ENCODE measurements at regions not wholly inside any gene's neighbourhood (a gene's known extent, or its start where the extent isn't known, plus 50 kb on each side); places are given as distances from the start of the nearest gene placed in this dataset.
"Not testable (repeated sequence)": the region's sequence is repeated elsewhere in the genome, so short reads cannot be mapped to it uniquely, and the experiment has no call there.

DNA sequence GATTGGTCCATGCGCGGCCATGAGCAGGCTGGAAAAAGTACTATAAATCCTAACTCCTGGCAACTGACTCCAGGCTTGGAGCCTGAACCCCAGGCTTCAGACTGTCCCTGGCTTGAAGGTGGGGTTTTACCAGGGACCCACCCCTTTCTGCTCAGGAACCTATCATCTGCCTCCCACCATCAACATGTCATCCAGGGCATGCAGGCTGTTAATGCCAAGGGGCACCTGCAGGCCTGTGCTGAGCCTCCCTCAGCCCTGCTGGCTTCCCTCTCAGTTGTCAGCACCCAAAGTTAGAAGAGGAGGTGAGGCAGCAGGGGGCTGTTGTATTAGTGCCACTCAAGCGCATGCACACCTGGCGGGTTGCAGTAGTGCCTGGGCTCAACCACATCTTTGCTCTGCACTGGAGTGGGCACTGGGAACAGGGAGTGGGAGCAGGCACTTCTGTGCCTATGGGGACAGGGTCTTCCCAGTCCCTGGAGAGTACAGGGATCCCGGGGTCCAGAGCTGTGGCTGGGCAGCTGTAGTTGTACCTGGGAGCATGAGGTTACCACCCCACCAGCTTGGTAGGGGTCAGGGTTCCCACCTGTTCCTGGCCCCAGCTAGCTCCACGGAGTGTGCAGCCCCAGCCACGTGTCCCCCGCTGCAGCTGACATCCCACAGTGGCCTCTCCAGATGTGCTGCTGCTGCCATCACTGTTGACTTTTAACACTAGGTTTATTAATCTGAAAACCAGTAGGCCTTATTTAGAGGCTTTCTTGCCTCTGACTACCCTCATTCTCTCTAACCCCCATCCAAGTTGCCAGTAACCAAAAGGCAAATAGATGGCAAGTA lies 306.2 kb upstream of the RIOK2 start:
- no peak for DNase-seq

DNA sequence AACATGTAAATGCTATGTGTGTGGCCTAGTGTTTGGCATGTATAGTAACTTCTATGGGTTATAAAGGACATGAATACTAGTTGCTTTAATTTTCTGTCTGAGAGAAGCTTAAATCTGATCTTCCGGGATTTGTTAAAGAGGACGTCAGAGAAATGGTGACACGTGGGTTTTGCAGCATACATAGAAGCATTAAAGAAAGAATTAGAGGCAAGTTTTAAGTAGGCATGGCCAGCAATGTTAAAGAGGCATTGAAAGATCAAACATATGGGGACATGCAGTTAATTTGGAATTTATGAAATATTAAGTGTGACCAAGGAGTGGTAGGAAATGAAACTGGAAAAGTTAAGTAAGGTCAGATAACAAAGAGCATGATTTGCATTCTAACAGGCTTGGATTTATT lies 311.4 kb upstream of the RIOK2 start:
- DNase-seq = no peak

DNA sequence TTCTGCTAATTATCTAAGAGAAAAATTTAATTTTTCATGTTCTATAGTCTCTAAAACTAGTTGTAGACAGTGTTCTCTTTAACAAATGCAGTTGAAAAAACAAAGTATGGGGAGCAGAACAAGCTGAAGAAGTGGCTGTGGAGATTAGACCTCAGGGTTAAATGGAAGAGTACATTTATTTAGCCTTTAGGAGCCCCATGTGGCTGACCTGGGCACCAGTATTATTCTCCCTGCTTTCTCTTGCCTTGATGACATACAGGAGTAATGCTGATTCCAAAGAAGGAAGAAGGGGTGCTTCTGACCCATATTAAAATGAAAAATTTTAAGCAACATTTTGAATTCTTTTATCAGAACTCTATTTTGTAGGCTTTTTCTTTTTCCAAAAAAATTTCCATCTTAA lies 312.3 kb upstream of the RIOK2 start:
- no peak for DNase-seq

DNA sequence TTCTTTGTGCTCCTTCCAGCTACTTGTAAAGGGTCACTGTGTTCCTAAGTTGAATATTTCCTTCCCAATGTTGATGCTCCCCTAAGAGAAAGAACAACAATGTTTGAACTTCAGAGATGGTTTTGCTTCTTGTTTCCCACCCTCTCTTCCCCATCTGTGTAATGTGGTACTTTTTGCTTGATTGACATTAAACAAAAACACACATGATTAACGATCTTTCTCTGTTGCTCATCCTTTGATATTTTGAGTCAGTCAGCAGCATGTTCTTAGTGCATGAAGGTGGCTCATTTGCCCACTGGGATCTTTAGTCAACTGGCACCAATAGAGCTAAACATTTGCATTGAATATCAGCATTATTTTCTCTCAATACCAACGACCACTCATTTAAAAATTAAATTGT lies 313.0 kb upstream of the RIOK2 start:
- DNase-seq = no peak

DNA sequence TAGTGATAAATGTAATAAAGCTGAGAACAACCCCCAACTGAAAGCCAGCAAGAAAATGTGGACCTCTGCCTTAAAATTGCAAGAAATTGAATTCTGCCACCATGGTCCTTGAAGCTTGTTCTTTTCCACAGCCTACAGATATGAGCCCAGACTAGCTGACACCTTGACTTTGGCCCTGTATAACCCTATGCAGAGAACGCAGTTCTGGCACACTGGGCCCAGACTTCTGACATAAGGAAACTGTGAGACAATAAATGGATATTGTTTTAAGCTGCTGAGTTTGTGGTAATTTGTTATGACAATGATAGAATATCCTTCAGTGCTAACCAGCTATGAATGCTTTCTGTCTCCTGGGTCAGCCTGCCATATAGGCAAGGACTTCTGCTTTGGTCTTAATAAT lies 315.6 kb upstream of the RIOK2 start:
- DNase-seq = no peak

DNA sequence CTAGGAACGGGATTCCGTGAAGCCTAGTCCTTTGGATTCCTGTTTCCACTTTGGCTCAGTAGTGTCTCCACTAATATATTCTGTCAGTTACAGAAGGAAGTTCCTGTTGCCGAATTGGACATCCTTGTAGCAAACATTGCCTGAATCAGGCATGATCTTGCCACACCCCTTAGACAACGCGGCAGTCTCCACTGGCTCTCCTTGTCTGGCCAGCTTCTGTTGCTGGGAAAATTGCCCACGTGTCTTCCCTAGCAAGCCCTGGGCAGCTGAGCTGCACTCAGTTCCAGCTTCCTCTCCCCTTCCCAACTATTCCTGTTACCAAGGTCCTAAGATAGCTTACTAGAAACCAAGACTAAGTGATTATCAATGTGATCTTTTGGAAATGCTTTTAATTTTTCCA lies 316.6 kb upstream of the RIOK2 start:
- no peak for DNase-seq

DNA sequence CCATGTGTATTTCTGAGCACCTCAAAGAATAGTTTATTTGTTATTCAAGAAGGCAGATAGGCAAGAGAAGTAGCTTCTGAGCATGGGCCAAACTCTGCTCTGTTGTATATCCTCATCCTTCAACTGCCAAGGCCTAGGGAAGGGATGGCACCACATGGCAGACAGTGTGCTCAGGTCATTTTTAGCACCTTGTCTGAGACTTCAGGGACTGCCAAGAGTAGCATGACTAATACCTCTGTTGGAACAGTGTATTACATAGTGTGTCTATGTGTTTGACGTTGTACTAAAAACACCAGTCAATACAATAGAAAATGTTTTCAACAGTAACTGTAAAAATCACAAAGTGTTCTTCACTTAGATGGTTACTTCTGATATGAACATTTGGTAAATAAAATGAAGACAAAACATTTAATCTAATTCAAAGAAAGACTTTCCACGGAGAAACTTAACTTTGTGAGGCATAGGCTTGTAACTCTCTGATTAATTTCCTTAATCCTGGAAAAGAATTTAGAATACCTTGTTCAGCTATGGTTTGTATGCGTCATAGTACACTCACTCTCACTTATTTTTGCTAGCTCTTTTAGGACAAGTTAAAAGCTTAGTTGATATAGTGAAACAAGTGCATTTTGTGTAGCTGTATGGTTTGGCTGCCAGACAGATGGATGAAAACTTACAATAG lies 318.4 kb upstream of the RIOK2 start:
- DNase-seq = no peak

DNA sequence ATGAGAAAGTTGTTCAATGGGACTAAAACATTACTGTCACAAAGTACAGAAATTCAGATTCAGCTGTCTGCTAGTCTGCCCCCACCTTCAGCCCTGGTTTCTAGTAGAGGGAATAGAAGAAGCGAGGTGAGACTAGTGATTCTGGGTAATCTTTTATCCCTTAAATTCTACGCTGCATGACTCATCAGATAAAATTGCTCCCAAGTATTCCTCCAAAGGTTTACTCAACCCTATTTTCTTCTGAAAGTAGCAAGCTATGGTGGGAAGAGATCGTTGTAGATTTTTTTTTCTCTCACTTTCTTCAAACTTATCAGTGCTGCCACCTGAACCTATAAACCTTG lies 318.9 kb upstream of the RIOK2 start:
- DNase-seq = no peak

DNA sequence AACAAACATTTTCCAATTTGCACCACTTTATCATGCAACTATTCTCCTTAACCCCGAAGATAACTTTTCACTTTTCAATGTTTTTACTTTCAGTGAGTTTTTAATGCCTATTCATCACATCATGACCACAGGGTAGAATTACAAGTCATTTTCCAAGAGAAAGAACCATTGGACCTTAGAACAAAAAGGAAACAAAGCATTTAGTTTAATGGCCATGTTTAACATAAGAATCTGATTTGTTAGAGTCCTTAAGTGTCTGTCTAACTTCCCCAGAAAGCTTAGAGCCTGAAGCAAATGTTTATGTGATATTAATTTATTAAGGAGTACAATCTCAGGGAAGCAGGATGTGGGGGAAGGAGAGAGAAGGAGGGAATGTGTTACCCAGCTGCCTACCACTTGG lies 325.8 kb upstream of the RIOK2 start:
- DNase-seq = no peak

DNA sequence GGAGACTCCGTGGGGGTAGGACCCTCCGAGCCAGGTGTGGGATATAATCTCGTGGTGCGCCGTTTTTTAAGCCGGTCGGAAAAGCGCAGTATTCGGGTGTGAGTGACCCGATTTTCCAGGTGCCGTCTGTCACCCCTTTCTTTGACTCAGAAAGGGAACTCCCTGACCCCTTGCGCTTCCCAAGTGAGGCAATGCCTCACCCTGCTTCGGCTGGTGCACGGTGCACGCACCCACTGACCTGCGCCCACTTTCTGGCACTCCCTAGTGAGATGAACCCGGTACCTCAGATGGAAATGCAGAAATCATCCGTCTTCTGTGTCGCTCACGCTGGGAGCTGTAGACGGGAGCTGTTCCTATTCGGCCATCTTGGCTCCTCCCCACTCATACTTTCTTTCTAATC lies 336.5 kb upstream of the RIOK2 start:
- not testable (repeated sequence) for DNase-seq

DNA sequence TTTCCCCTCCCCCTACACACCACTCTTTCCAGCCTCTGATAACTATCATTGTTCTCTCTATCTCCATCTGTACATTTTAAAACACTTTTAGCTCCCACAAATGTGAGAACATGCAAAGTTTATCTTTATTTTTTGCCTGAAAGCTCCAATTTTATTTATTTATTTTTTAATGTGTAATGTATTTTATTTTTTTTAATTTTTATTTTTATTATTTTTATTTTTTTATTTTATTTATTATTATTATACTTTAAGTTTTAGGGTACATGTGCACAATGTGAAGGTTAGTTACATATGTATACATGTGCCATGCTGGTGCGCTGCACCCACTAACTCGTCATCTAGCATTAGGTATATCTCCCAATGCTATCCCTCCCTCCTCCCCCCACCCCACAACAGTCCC lies 340.3 kb upstream of the RIOK2 start:
- DNase-seq = not testable (repeated sequence)

DNA sequence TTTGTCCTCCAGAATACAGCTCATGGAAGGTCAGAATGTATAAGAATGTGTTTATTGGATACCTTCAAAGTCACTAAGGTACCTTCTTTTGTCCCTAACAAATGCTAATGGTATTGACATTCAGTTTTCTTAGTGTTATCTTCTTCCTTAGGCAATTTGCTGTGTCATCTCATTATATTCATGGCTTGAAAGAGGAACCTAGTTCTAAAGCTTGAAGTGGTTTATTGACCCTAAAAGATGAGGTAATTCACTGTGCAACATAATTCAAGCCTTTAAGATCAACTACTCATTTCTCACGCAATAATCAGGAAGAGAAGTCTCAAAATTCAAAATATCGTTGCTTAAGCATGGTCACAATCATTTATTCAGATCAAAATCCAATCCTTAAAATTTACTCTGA lies 342.7 kb upstream of the RIOK2 start:
- peak; percentile 66 for DNase-seq

DNA sequence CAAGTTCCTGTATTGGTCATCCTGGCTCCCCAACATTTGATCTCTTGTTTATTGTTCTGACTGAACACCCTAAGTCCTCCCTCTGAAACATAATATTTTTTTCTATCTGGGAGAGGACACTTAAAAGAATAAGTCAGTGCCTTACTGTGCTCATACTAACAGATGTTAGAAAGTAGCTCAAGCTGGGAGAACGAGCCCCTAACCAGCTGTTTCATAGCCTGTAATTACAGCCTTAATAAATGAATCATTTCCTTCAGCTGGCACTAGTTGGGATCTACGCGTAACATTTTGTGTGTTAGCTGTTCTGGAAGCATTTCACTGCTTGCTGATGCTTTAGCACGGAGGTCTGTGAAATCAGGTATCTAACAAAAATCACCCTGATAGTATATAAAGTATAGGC lies 345.9 kb upstream of the RIOK2 start:
- no peak for DNase-seq

DNA sequence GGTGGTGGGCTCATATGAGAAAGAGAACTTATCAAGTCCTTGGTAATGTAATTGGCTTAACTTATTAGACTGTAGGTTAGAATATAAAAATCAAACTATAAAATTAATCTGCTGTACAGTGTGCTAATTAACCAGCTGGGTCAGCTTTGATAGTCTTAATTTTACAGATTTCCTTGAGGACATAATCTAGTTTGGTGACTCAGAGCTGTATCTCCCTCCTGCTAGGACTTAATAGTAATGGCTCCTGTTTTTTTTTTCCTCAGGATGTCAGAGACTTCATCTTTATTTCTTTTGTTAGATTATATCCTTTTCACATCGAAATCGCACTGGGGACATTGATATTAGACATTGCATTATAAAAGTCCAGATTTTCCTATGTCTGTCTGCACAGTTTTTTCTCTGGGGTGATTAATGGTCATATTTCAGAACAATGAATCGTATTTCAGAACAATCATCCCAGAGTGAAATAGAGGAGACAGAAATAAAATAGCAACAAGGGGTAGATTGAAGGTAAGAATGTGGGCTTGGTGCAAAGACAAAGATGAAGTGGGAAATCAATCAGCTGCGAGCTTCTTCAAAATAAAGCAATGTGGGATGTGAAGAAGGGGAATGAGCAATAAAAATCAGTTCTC lies 346.4 kb upstream of the RIOK2 start:
- DNase-seq = no peak

DNA sequence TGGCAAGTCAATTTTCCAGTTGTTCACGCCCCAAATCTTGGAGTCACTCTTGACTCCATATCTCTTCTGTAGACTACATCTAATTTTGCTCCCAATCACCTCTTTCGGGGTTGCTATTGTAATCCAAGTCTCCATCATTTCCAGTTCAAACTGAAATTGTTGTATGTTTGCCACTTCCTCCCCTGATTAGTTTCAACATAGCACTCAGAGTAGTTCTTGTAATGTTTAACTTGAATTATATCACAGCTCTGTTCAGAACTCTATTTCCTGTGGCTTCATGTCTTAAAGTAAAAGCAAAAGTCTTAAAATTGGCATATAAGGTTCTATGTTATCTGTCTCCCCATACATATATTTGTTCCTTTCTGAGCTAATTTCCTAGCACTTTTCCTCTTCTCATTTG lies 348.5 kb upstream of the RIOK2 start:
- no peak for DNase-seq

DNA sequence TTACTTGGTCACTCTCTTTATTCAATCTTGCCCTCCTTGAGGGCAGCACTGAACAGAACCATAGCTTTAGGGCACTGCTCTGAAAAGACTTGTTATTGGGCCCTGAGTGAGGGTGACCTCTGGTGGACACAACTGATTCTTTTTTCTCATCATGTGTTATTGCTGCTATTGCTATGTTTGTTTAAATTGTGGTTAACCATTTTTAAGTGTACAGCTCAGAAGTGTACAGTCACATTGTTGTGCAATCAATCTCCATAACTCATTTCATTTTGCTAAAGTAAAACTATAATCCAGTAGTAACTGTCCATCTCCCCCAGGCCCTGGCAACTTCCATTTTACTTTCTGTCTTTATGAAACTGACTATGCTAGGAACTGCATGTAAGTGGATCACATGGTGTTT lies 351.1 kb upstream of the RIOK2 start:
- peak; percentile 83 for DNase-seq

DNA sequence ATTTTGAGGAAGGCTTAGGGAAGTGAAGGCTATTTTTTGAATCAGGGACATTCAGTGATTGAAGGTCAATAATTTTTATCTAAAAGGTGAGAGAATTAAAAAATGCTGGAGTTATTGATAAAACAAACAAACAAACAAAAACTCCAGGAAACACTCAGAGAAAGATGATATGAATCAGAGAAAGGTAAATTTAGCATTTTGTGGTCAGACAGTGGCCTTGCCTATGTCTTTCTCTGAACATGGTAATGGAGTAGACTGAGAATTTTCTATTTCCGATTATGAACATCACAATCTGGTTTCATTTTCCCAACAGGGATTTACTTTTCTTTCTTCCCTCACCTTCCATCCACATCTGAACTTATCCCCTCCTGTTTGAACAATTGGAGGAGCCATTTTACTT lies 353.6 kb upstream of the RIOK2 start:
- DNase-seq = no peak

DNA sequence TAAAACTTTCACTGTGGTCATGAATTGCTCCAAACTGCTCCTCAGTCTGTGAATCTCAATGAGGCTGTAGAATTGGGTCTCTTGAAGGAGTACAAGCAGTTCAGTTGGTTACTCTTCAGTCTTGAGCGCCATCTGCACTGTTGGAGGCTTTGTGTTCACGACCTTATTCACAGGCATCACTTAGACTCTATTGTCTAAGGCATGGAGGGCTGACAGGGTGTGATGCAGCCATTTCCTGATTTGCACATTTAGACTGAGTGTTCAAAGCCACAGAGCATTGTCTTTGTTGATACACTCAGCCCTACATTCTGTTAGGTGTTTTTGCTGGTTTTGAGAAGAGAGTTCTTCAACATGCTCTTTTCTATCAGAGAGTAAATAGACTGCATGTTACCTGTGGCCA lies 355.9 kb upstream of the RIOK2 start:
- no peak for DNase-seq

DNA sequence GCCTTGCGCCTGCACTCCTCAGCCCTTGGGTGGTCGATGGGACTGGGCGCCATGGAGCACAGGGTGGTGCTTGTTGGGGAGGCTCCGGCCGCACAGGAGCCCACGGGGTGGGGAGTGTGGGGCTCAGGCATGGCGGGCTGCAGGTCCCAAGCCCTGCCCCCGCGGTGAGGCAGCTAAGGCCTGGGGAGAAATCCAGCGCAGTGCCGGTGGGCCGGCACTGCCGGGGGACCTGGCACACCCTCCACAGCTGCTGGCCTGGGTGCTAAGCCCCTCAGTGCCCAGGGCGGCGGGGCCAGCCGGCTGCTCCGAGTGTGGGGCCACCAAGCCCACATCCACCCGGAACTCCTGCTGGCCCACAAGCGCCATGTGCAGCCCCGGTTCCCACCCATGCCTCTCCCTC lies 358.8 kb upstream of the RIOK2 start:
- DNase-seq = no peak

DNA sequence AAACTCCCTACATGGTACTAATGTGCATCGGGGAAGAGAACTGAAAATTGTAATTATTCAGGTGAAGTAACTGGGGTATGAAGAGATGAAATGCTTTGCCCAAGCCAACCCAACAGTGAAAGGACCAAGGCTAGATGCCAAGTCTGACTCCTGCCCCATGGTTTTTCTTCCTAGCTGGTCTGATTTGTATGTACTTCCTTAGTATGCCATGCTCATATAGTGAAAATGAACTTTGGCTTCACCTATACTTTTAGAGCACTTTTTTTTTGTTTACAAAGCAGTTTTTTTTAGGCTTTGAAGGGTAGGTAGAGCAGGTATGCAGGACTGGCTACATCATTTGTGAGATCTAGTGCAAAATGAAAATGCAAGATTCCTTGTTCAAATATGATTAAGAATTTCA lies 359.4 kb upstream of the RIOK2 start:
- no peak for DNase-seq

DNA sequence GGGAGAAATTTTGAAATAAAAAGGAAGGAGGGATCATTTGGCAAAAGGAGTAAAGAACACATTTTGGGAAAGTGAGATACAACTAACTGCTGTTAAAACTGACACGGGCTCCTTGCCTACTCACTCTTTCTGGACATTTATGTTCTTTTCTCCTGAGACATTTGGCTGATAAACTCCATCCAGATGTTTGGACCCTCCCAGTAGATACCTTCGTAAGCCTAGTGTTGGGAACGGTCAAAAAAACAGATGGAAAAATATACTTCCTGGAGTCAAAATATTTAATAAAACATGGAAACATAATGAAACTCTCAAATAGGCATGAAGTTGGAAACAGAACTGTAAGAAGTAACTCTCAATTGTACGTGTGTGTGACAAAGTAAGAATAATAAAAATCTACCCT lies 360.1 kb upstream of the RIOK2 start:
- no peak for DNase-seq

DNA sequence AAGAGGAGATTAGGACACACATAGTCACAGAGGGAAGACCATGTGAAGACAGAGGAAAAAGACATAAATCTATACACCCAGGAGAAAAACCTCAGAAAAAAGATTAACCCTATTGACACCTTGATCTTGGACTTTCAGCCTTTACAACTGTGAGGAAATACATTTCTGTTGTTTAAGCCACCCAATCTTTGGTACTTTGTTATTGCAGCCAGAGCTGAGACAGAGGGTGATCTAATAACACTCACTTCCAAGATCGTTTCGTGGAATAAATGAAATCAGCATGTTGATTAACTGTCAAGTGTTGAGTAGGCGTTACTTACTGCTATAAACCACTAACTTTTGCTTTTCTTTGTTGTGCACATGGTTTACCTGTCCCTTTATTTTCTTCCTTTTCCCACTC lies 361.2 kb upstream of the RIOK2 start:
- DNase-seq = no peak

DNA sequence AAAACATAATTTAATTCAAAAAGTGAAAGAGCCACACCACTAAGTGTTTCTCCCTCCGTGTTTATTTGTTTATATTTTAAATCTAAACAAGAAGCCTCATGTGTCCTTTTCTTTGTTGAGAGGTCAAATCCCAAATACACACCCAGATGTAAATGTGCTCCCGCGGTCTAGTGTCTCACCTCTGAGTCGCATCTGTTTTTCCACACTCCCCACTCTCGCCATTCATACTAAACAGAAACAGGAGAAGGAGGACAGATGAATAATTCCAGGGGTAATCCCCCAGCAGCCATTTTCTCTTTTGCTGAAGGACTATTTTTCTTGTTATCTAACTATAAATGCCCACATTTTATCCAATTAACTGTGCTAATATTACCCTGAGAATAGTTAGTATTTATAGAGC lies 361.6 kb upstream of the RIOK2 start:
- no peak for DNase-seq

DNA sequence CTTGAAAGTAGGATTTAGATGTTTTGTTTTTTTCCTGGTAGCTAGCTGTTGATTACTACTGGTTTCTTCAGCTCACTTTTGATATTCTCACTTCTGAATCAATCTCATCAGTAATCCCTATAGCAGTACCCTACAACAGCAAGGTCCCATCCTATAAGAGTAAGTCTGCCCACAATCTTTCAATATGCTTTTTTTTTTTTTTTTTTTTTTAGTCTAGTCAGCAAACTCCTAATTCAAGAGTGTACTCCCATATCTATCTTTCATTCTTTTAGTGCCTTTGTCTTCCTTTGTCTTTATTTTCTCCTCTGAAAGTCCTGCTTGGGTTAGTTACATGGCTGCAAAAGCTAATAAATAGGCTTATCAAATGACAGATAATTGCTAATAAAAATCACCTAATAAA lies 362.4 kb upstream of the RIOK2 start:
- DNase-seq = no peak
